ENCODE measurements at regions not wholly inside any gene's neighbourhood (a gene's known extent, or its start where the extent isn't known, plus 50 kb on each side); places are given as distances from the start of the nearest gene placed in this dataset.

- DNase-seq (ENCODE audit: low spot score): no peak
- no peak for TF ChIP-seq CTCF (IDR thresholded peaks at IDR 0.05; ENCODE audit: borderline replicate concordance, control extremely low read depth, extremely low read depth, insufficient read depth, missing control alignments)
- in situ Hi-C loops (cut with MboI; ENCODE audit: low sequenced_read_pairs, unreplicated experiment): no loop called here
Observed at GRCh38 chr4:165788686-165789463, 84.2 kb upstream of the TLL1 start.

- TF ChIP-seq CTCF (IDR thresholded peaks at IDR 0.05; ENCODE audit: borderline replicate concordance, control extremely low read depth, extremely low read depth, insufficient read depth, missing control alignments): no peak
- in situ Hi-C loops (cut with MboI; ENCODE audit: low sequenced_read_pairs, unreplicated experiment): no loop called here
- no peak for DNase-seq (ENCODE audit: low spot score)
Observed at GRCh38 chr4:165793236-165793635, 79.8 kb upstream of the TLL1 start.

GRCh38 chr4:165794834-165795233, 78.2 kb upstream of the TLL1 start:
- in situ Hi-C loops (cut with MboI; ENCODE audit: low sequenced_read_pairs, unreplicated experiment): no loop called here
- no peak for DNase-seq (ENCODE audit: low spot score)
- no peak for TF ChIP-seq CTCF (IDR thresholded peaks at IDR 0.05; ENCODE audit: borderline replicate concordance, control extremely low read depth, extremely low read depth, insufficient read depth, missing control alignments)

GRCh38 chr4:165799384-165799815, 73.6 kb upstream of the TLL1 start:
- DNase-seq (ENCODE audit: low spot score): no peak
- TF ChIP-seq CTCF (IDR thresholded peaks at IDR 0.05; ENCODE audit: borderline replicate concordance, control extremely low read depth, extremely low read depth, insufficient read depth, missing control alignments): no peak
- in situ Hi-C loops (cut with MboI; ENCODE audit: low sequenced_read_pairs, unreplicated experiment): no loop called here

- DNase-seq (ENCODE audit: low spot score): no peak
- in situ Hi-C loops (cut with MboI; ENCODE audit: low sequenced_read_pairs, unreplicated experiment): no loop called here
- no peak for TF ChIP-seq CTCF (IDR thresholded peaks at IDR 0.05; ENCODE audit: borderline replicate concordance, control extremely low read depth, extremely low read depth, insufficient read depth, missing control alignments)
Observed at GRCh38 chr4:165802452-165802851, 70.6 kb upstream of the TLL1 start.

GRCh38 chr4:165803005-165803404, 70.0 kb upstream of the TLL1 start:
- TF ChIP-seq CTCF (IDR thresholded peaks at IDR 0.05; ENCODE audit: borderline replicate concordance, control extremely low read depth, extremely low read depth, insufficient read depth, missing control alignments): no peak
- in situ Hi-C loops (cut with MboI; ENCODE audit: low sequenced_read_pairs, unreplicated experiment): no loop called here
- no peak for DNase-seq (ENCODE audit: low spot score)

Data from GM13976 (cell line).